IMR-90 (cell line): ENCODE measurements at regions not wholly inside any gene's neighbourhood (a gene's known extent, or its start where the extent isn't known, plus 50 kb on each side); places are given as distances from the start of the nearest gene placed in this dataset.

Experiments used
- ATAC-seq: fragments of 200-7000 bp; cut with Tn5 transposase; 2 replicates; pipeline ENCODE4 v1.9.1; 2020; ENCODE audit warnings: low read depth, mild to moderate bottlenecking, moderate library complexity
- BruUV-seq: library from RNA; stranded (reverse); fragments of 400-500 nt; replicated peaks from 2 replicates; lab custom pipeline; 2021; lab: Mats Ljungman, UMichigan
- CTCF ChIA-PET: fragments of 300-600 bp; formaldehyde crosslinking; extraction: SDS; loops from one replicate; lab custom pipeline; 2021; ENCODE audit warnings: antibody characterized with exemption; lab: Yijun Ruan, JAX
- POLR2A ChIA-PET: fragments of 300-600 bp; sonication (Branson Sonifier 250); formaldehyde crosslinking; loops from one replicate; lab custom pipeline; 2022; ENCODE audit warnings: antibody characterized with exemption; ENCODE audit not compliant: unreplicated experiment; lab: Charles Lee
- DNase-seq: peaks from one replicate; pipeline ENCODE4 v3.0.0; 2013
- H2AFZ ChIP-seq: replicated peaks from 2 replicates; pipeline ENCODE3; 2013; ENCODE audit warnings: low read length, mild to moderate bottlenecking; ENCODE audit not compliant: poor library complexity
- H2AK5ac ChIP-seq: 2 replicates; pipeline ENCODE4 v1.6.1; 2013; ENCODE audit warnings: low read depth, low read length, inconsistent platforms
- H2AK9ac ChIP-seq: replicated peaks from 2 replicates; pipeline ENCODE3; 2013; ENCODE audit warnings: mild to moderate bottlenecking, low read depth, low read length, moderate library complexity; ENCODE audit not compliant: poor library complexity
- H2BK120ac ChIP-seq: 2 replicates; pipeline ENCODE4 v1.6.1; 2013; ENCODE audit warnings: low read depth, low read length, inconsistent platforms
- H2BK15ac ChIP-seq: 3 replicates; pipeline ENCODE4 v1.6.1; 2013; ENCODE audit warnings: low read depth, low read length, inconsistent platforms
- H2BK20ac ChIP-seq: 2 replicates; pipeline ENCODE4 v1.6.1; 2013; ENCODE audit warnings: low read depth, mild to moderate bottlenecking, inconsistent platforms, low read length, moderate library complexity
- H2BK5ac ChIP-seq: 2 replicates; pipeline ENCODE4 v1.6.1; 2013; ENCODE audit warnings: mild to moderate bottlenecking, low read depth, low read length, inconsistent platforms; ENCODE audit not compliant: poor library complexity, severe bottlenecking
- H3K14ac ChIP-seq: replicated peaks from 2 replicates; pipeline ENCODE4 v1.6.1; 2013; ENCODE audit warnings: low read depth, low read length, inconsistent platforms
- H3K18ac ChIP-seq: 2 replicates; pipeline ENCODE4 v1.6.1; 2013; ENCODE audit warnings: low read depth, low read length, control low read depth
- H3K23ac ChIP-seq: 2 replicates; pipeline ENCODE4 v1.6.1; 2013; ENCODE audit warnings: low read depth, low read length, inconsistent platforms
- H3K27ac ChIP-seq: 2 replicates; pipeline ENCODE4 v1.5.1; 2013; ENCODE audit warnings: mild to moderate bottlenecking, control low read depth, low read length; ENCODE audit not compliant: insufficient read depth
- H3K27me3 ChIP-seq: 2 replicates; pipeline ENCODE4 v1.6.1; 2013; ENCODE audit warnings: low read length; ENCODE audit not compliant: control insufficient read depth, insufficient read depth
- H3K36me3 ChIP-seq: 2 replicates; pipeline ENCODE4 v1.6.1; 2013; ENCODE audit warnings: low read length, mixed read lengths; ENCODE audit not compliant: control insufficient read depth, insufficient read depth
- H3K4ac ChIP-seq: 2 replicates; pipeline ENCODE4 v1.6.1; 2013; ENCODE audit warnings: low read depth, low read length, inconsistent platforms
- H3K4me1 ChIP-seq: 2 replicates; pipeline ENCODE4 v1.6.1; 2013; ENCODE audit warnings: low read length, mixed read lengths; ENCODE audit not compliant: control insufficient read depth, insufficient read depth
- H3K4me2 ChIP-seq: 2 replicates; pipeline ENCODE4 v1.6.1; 2013; ENCODE audit warnings: low read depth, mild to moderate bottlenecking, control low read depth, low read length, moderate library complexity
- H3K4me3 ChIP-seq: 2 replicates; pipeline ENCODE4 v1.5.1; 2013; ENCODE audit warnings: low read depth, mild to moderate bottlenecking, control low read depth, low read length, moderate library complexity; ENCODE audit not compliant: insufficient read depth
- H3K56ac ChIP-seq: 2 replicates; pipeline ENCODE4 v1.6.1; 2013; ENCODE audit warnings: low read length, inconsistent platforms; ENCODE audit not compliant: insufficient read depth; ENCODE audit errors: extremely low read depth
- H3K79me1 ChIP-seq, 2 experiments: 2 replicates each; pipeline ENCODE4 v1.6.1; 2013; ENCODE audit warnings: low read length in 2 of 2, inconsistent platforms in 1 of 2, low read depth in 1 of 2
- H3K9ac ChIP-seq: 2 replicates; pipeline ENCODE4 v1.6.1; 2013; ENCODE audit warnings: low read depth, low read length, control low read depth
- H3K9me1 ChIP-seq: 2 replicates; pipeline ENCODE4 v1.6.1; 2013; ENCODE audit warnings: low read length, inconsistent platforms; ENCODE audit not compliant: insufficient read depth
- H3K9me3 ChIP-seq: 2 replicates; pipeline ENCODE4 v1.6.1; 2013; ENCODE audit warnings: low read length; ENCODE audit not compliant: control insufficient read depth, insufficient read depth
- H4K20me1 ChIP-seq: 2 replicates; pipeline ENCODE4 v1.6.1; 2013; ENCODE audit warnings: low read length, inconsistent platforms; ENCODE audit not compliant: insufficient read depth
- H4K5ac ChIP-seq: 2 replicates; pipeline ENCODE4 v1.6.1; 2013; ENCODE audit warnings: mild to moderate bottlenecking, low read depth, low read length, control low read depth
- H4K8ac ChIP-seq, 2 experiments: 2 replicates each; pipeline ENCODE4 v1.6.1; 2013; ENCODE audit warnings: low read depth in 2 of 2, low read length in 2 of 2, control low read depth in 1 of 2, inconsistent platforms in 1 of 2
- H4K91ac ChIP-seq: 2 replicates; pipeline ENCODE4 v1.6.1; 2013; ENCODE audit warnings: low read depth, low read length, inconsistent platforms; ENCODE audit not compliant: insufficient read depth
- ELK1 ChIP-seq: fragments of 150-350 bp; IDR thresholded peaks from 2 replicates; pipeline ENCODE4 v1.6.1; 2016; ENCODE audit warnings: low read depth, mild to moderate bottlenecking, low read length, moderate library complexity, borderline replicate concordance
- MAZ ChIP-seq: IDR thresholded peaks from 2 replicates; pipeline ENCODE4 v1.6.1; 2012; ENCODE audit warnings: low read depth, mild to moderate bottlenecking, low read length, improper control_type of control experiment, moderate library complexity, borderline replicate concordance
- MXI1 ChIP-seq: IDR thresholded peaks from 2 replicates; pipeline ENCODE4 v1.6.1; 2012; ENCODE audit warnings: low read depth, mild to moderate bottlenecking, low read length, moderate library complexity, borderline replicate concordance
- WGBS, 2 experiments: methylation state at CpG; one replicate each; pipeline versions ENCODE4 v1.1.5 to v1.1.7; 2013; ENCODE audit warnings: missing lambda C conversion rate in 2 of 2; ENCODE audit not compliant: insufficient read length in 1 of 2; ENCODE audit errors: extremely low coverage in 2 of 2; 5-methylcytosine and 5-hydroxymethylcytosine counted together
- dilution Hi-C: fragments of 300-500 bp; cut with HindIII; formaldehyde crosslinking; loops from one replicate; pipeline ENCODE4 v1.14.3; 2018; ENCODE audit warnings: low sequenced_read_pairs; ENCODE audit not compliant: unreplicated experiment
- in situ Hi-C: fragments of 300-500 bp; cut with MboI; formaldehyde crosslinking; loops from 3 replicates; pipeline ENCODE4 v1.14.3; 2019; ENCODE audit warnings: low sequenced_read_pairs, inconsistent platforms, mixed read lengths
- intact Hi-C: fragments of 100-400 bp; cut with micrococcal nuclease; formaldehyde crosslinking; loops from 2 replicates; pipeline ENCODE4 v1.10.0; 2022

DNA sequence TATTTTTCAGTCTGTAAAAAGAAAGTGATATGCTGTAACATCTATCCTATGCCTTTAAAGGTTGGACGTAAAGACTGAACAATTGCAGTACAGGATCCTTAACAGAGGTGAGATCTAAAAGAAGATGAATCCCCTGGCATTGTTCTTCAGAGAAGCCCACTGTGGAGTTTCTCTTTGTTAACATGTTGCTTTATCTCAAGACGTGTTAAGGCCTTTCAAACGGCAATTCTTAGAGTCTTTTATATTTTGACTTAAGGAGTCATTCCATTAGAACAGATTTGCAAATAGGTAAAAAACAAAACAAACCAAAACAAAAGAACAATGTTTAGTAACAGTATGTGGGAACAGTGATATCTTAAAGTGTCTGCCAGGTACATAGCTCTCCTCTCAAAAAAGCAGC lies 225.1 kb upstream of the ZP4 start:
- ChIA-PET POLR2A (no interaction called here), CTCF (interaction anchor here (0.5 to 1.0 kb wide), 2 partner anchors 251 to 429 kb away, joined by 3 to 6 read pairs; no protein-coding TSS in a partner anchor)
- Histone ChIP-seq H3K18ac (no peak overlapping the region), H2BK15ac (no peak overlapping the region), H3K79me1 (no peaks in the 10 kb centered on the region), H2AFZ (no peak overlapping the region), H3K27me3 (no peaks in the 10 kb centered on the region), H2BK5ac (no peak overlapping the region), H2AK9ac (no peak overlapping the region), H3K9ac (no peak overlapping the region), H3K14ac (no peak overlapping the region), H3K56ac (no peak overlapping the region), H3K27ac (no peak overlapping the region), H3K4ac (no peak overlapping the region), H4K5ac (no peak overlapping the region), H3K9me3 (no peaks in the 10 kb centered on the region), H2BK20ac (no peak overlapping the region), H4K91ac (no peak overlapping the region), H4K20me1 (no peaks in the 10 kb centered on the region), H3K4me2 (no peak overlapping the region), H2BK120ac (no peak overlapping the region), H3K23ac (no peak overlapping the region), H3K9me1 (no peaks in the 10 kb centered on the region), H3K4me1 (no peaks in the 10 kb centered on the region), H3K36me3 (no peaks in the 10 kb centered on the region), H4K8ac (no peak overlapping the region), H3K4me3 (no peak overlapping the region), H2AK5ac (no peak overlapping the region)
- TF ChIP-seq MAZ = no peak
- TF ChIP-seq MXI1 = no peak
- TF ChIP-seq ELK1 = no peak
- intact Hi-C loops (no loop called here), dilution Hi-C loops (no loop called here), in situ Hi-C loops (no loop called here)
- no CpG with 5 or more reads among the region's 3 CpGs for WGBS, 2 experiments
- no peak for DNase-seq
- no TSS peak for BruUV-seq
- ATAC-seq = no peak
